ENCODE measurements at regions not wholly inside any gene's neighbourhood (a gene's known extent, or its start where the extent isn't known, plus 50 kb on each side); places are given as distances from the start of the nearest gene placed in this dataset.

DNA sequence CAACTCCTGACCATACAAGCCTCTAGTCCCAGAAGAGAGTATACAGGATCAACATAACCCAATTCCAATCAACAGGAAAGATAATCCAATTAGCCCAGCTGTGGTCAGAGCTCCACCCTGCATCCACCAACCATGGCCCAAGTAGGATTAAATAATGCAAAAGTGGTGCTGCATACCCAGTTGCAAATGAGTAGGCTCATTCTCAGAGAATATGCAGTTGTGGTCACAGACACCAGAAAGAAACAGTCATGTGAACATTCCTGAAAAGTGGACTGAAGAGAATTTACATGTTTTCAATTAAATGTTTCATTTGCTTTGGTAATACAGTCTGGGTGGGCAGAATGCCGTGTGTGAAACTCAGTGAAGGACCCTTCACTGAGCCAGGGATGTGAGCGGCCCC is 167.2 kb upstream of the BMP4 start:
- DNase-seq = no peak
- H3K4me3 ChIP-seq (ENCODE audit: control insufficient read depth in 1 of 7, extremely low read depth in 1 of 7, insufficient read depth in 4 of 7, low read depth in 2 of 7, low read length in 6 of 7) = no peak overlapping the region
- peaks cover 0 to 5% (median 2%) of the 10 kb centered on the region in 5 experiments for H3K27me3 ChIP-seq (replicated peaks in 2 of 5; ENCODE audit: control insufficient read depth in 4 of 5, insufficient read depth in 5 of 5, low read length in 4 of 5)
- H3K4me1 ChIP-seq (ENCODE audit: control extremely low read depth in 1 of 4, control insufficient read depth in 4 of 4, insufficient read depth in 4 of 4, low read length in 3 of 4) = no peaks in the 10 kb centered on the region
- H3K36me3 ChIP-seq (ENCODE audit: control insufficient read depth in 4 of 4, insufficient read depth in 4 of 4, low read length in 3 of 4) = no peaks in the 10 kb centered on the region
- no peak overlapping the region for H3K27ac ChIP-seq (ENCODE audit: insufficient read depth in 1 of 2, low read depth in 1 of 2, low read length in 2 of 2, poor library complexity in 1 of 2, severe bottlenecking in 2 of 2)
- ChIA-PET CTCF (no interaction called here), POLR2A (no interaction called here)
- WGBS (ENCODE audit: insufficient coverage) = 100% methylated on average over 2 of the region's 2 CpGs
- no peaks in the 10 kb centered on the region for H3K9me3 ChIP-seq (ENCODE audit: control extremely low read depth in 1 of 5, control insufficient read depth in 4 of 5, insufficient read depth in 2 of 5, low read depth in 1 of 5, low read length in 4 of 5)

DNA sequence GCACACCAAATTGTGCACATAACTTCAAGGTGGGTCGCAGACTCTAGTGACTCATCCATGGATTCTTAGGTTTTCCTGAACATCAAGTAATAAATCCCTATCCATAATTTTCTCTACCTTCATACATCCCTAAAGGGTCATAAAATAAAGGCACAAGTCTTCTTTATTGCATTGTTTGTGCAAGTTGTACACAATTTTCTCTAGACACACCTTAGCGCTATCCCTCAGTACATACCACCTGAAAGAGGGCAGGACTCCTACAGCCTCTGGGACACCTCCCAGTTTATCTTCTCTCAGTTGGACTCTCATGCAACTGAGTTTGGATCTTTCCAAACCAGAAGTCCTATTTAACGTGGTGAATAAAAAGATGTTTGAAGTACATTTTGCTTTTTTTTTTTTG is 168.5 kb upstream of the BMP4 start:
- Histone ChIP-seq H3K27ac (ENCODE audit: insufficient read depth in 1 of 2, low read depth in 1 of 2, low read length in 2 of 2, poor library complexity in 1 of 2, severe bottlenecking in 2 of 2) (no peak overlapping the region), H3K4me1 (ENCODE audit: control extremely low read depth in 1 of 4, control insufficient read depth in 4 of 4, insufficient read depth in 4 of 4, low read length in 3 of 4) (no peaks in the 10 kb centered on the region), H3K27me3 (replicated peaks in 2 of 5; ENCODE audit: control insufficient read depth in 4 of 5, insufficient read depth in 5 of 5, low read length in 4 of 5) (peaks cover 0 to 5% (median 2%) of the 10 kb centered on the region in 5 experiments), H3K4me3 (ENCODE audit: control insufficient read depth in 1 of 7, extremely low read depth in 1 of 7, insufficient read depth in 4 of 7, low read depth in 2 of 7, low read length in 6 of 7) (no peak overlapping the region), H3K36me3 (ENCODE audit: control insufficient read depth in 4 of 4, insufficient read depth in 4 of 4, low read length in 3 of 4) (no peaks in the 10 kb centered on the region), H3K9me3 (ENCODE audit: control extremely low read depth in 1 of 5, control insufficient read depth in 4 of 5, insufficient read depth in 2 of 5, low read depth in 1 of 5, low read length in 4 of 5) (no peaks in the 10 kb centered on the region)
- ChIA-PET CTCF (no interaction called here), POLR2A (no interaction called here)
- 100% methylated on average over 2 of the region's 3 CpGs for WGBS (ENCODE audit: insufficient coverage)
- no peak for DNase-seq

GRCh38 chr14:54126947-54127346 is 170.3 kb upstream of the BMP4 start:
- Histone ChIP-seq H3K36me3 (ENCODE audit: control insufficient read depth in 4 of 4, insufficient read depth in 4 of 4, low read length in 3 of 4) (no peaks in the 10 kb centered on the region), H3K9me3 (ENCODE audit: control extremely low read depth in 1 of 5, control insufficient read depth in 4 of 5, insufficient read depth in 2 of 5, low read depth in 1 of 5, low read length in 4 of 5) (no peaks in the 10 kb centered on the region), H3K27ac (ENCODE audit: insufficient read depth in 1 of 2, low read depth in 1 of 2, low read length in 2 of 2, poor library complexity in 1 of 2, severe bottlenecking in 2 of 2) (no peak overlapping the region), H3K27me3 (replicated peaks in 2 of 5; ENCODE audit: control insufficient read depth in 4 of 5, insufficient read depth in 5 of 5, low read length in 4 of 5) (peaks cover 0 to 2% (median 0%) of the 10 kb centered on the region in 5 experiments), H3K4me3 (ENCODE audit: control insufficient read depth in 1 of 7, extremely low read depth in 1 of 7, insufficient read depth in 4 of 7, low read depth in 2 of 7, low read length in 6 of 7) (no peak overlapping the region), H3K4me1 (ENCODE audit: control extremely low read depth in 1 of 4, control insufficient read depth in 4 of 4, insufficient read depth in 4 of 4, low read length in 3 of 4) (no peaks in the 10 kb centered on the region)
- POLR2A ChIA-PET = no interaction called here
- no peak for DNase-seq
- CTCF ChIA-PET = no interaction called here
- 100% methylated on average over 3 of the region's 3 CpGs for WGBS (ENCODE audit: insufficient coverage)

DNA sequence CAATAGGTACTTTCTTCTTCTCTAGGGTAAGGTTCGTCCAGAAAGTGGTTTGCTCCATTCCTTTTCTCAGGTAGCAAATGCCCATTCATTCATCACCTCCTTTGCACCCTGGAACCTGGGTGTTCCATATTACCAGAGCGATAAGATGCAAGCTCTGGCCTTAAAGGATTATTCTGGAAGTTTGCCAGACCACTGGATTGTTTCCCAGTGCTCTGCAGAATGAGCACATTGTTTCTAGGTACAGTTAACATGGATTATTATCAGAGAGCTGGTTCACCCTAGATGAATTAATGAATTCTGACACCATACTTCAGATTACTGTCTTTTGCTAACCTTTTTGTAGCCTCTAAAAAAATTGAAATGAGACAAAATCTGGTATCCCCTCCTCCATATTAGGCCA is 170.9 kb upstream of the BMP4 start:
- H3K4me1 ChIP-seq (ENCODE audit: control extremely low read depth in 1 of 4, control insufficient read depth in 4 of 4, insufficient read depth in 4 of 4, low read length in 3 of 4) = no peaks in the 10 kb centered on the region
- POLR2A ChIA-PET = no interaction called here
- 100% methylated on average over 1 of the region's 2 CpGs for WGBS (ENCODE audit: insufficient coverage)

DNA sequence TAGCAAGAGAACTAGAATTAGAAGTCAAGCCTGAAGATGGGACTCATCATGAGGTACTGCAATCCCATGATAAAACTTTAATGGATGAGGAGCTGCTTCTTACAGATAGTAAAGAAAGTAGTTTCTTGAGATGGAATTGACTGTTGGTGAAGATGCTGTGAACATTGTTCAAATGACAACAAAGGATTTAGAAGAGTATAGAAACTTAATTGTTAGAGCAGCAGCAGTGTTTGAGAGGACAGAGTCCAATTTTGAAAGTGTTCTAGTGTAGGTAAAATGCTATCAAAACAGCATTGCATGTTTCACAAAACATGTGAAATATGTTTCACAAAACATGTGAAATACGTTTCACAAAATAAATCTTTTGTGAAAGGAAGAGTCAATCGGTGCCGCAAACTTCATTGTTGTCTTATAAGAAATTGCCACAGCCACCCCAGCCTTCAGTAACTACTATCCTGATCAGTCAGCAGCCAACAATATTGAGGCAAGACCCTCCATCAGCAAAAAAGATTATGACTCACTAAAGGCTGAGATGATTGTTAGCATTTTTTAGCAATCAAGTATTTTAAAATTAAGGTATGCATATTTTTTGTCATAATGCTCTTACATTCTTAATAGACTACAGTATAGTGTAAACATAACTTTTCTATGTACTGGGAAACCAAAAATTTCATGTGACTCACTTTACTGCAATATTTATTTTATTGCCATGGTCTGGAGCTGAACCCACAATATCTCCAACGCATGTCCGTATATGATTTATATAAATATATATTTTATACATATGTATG is 173.4 kb upstream of the BMP4 start:
- ChIA-PET CTCF (no interaction called here), POLR2A (no interaction called here)

More for the DNA sequence above, 170.9 kb upstream of the BMP4 start:
- H3K27me3 ChIP-seq (replicated peaks in 2 of 5; ENCODE audit: control insufficient read depth in 4 of 5, insufficient read depth in 5 of 5, low read length in 4 of 5) = peaks cover 0 to 2% (median 0%) of the 10 kb centered on the region in 5 experiments
- H3K4me3 ChIP-seq (ENCODE audit: control insufficient read depth in 1 of 7, extremely low read depth in 1 of 7, insufficient read depth in 4 of 7, low read depth in 2 of 7, low read length in 6 of 7) = no peak overlapping the region
- no peaks in the 10 kb centered on the region for H3K36me3 ChIP-seq (ENCODE audit: control insufficient read depth in 4 of 4, insufficient read depth in 4 of 4, low read length in 3 of 4)
- DNase-seq = no peak
- H3K27ac ChIP-seq (ENCODE audit: insufficient read depth in 1 of 2, low read depth in 1 of 2, low read length in 2 of 2, poor library complexity in 1 of 2, severe bottlenecking in 2 of 2) = no peak overlapping the region
- CTCF ChIA-PET = no interaction called here
- no peaks in the 10 kb centered on the region for H3K9me3 ChIP-seq (ENCODE audit: control extremely low read depth in 1 of 5, control insufficient read depth in 4 of 5, insufficient read depth in 2 of 5, low read depth in 1 of 5, low read length in 4 of 5)

DNA sequence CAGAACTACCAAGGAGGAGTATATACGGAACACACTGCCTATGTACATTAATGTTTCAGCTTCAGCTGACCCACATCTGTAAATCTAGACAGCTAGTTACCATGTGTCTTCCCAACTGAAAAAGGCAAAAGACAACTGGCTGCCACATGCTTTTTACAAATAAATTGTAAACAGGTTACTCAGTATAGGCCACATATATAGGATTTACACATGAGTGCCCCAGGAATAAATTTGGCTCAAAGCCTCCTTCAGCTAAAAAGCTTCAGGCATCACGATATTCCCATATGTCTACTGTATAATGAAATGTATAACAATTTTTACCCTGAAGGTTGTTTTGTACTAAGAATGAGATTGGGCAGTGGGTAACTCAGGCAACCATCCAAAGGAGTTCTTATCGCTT is 175.9 kb upstream of the BMP4 start:
- Histone ChIP-seq H3K9me3 (ENCODE audit: control extremely low read depth in 1 of 5, control insufficient read depth in 4 of 5, insufficient read depth in 2 of 5, low read depth in 1 of 5, low read length in 4 of 5) (no peaks in the 10 kb centered on the region), H3K4me3 (ENCODE audit: control insufficient read depth in 1 of 7, extremely low read depth in 1 of 7, insufficient read depth in 4 of 7, low read depth in 2 of 7, low read length in 6 of 7) (no peak overlapping the region), H3K27me3 (replicated peaks in 2 of 5; ENCODE audit: control insufficient read depth in 4 of 5, insufficient read depth in 5 of 5, low read length in 4 of 5) (peaks cover 0 to 2% (median 0%) of the 10 kb centered on the region in 5 experiments), H3K36me3 (ENCODE audit: control insufficient read depth in 4 of 4, insufficient read depth in 4 of 4, low read length in 3 of 4) (no peaks in the 10 kb centered on the region), H3K27ac (ENCODE audit: insufficient read depth in 1 of 2, low read depth in 1 of 2, low read length in 2 of 2, poor library complexity in 1 of 2, severe bottlenecking in 2 of 2) (no peak overlapping the region), H3K4me1 (ENCODE audit: control extremely low read depth in 1 of 4, control insufficient read depth in 4 of 4, insufficient read depth in 4 of 4, low read length in 3 of 4) (no peaks in the 10 kb centered on the region)
- 100% methylated on average over 1 of the region's 3 CpGs for WGBS (ENCODE audit: insufficient coverage)
- CTCF ChIA-PET = interaction anchor here (0.9 kb wide), 1 partner anchor 17 kb away, joined by 5 read pairs; no protein-coding TSS in a partner anchor
- no peak for DNase-seq
- POLR2A ChIA-PET = no interaction called here

More for the DNA sequence above, 173.4 kb upstream of the BMP4 start:
- WGBS (ENCODE audit: insufficient coverage) = no CpG with 5 or more reads among the region's 5 CpGs
- Histone ChIP-seq H3K27me3 (replicated peaks in 2 of 5; ENCODE audit: control insufficient read depth in 4 of 5, insufficient read depth in 5 of 5, low read length in 4 of 5) (peaks cover 0 to 2% (median 0%) of the 10 kb centered on the region in 5 experiments), H3K4me3 (ENCODE audit: control insufficient read depth in 1 of 7, extremely low read depth in 1 of 7, insufficient read depth in 4 of 7, low read depth in 2 of 7, low read length in 6 of 7) (no peak overlapping the region), H3K4me1 (ENCODE audit: control extremely low read depth in 1 of 4, control insufficient read depth in 4 of 4, insufficient read depth in 4 of 4, low read length in 3 of 4) (no peaks in the 10 kb centered on the region), H3K9me3 (ENCODE audit: control extremely low read depth in 1 of 5, control insufficient read depth in 4 of 5, insufficient read depth in 2 of 5, low read depth in 1 of 5, low read length in 4 of 5) (no peaks in the 10 kb centered on the region), H3K27ac (ENCODE audit: insufficient read depth in 1 of 2, low read depth in 1 of 2, low read length in 2 of 2, poor library complexity in 1 of 2, severe bottlenecking in 2 of 2) (no peak overlapping the region), H3K36me3 (ENCODE audit: control insufficient read depth in 4 of 4, insufficient read depth in 4 of 4, low read length in 3 of 4) (no peaks in the 10 kb centered on the region)
- DNase-seq = no peak

DNA sequence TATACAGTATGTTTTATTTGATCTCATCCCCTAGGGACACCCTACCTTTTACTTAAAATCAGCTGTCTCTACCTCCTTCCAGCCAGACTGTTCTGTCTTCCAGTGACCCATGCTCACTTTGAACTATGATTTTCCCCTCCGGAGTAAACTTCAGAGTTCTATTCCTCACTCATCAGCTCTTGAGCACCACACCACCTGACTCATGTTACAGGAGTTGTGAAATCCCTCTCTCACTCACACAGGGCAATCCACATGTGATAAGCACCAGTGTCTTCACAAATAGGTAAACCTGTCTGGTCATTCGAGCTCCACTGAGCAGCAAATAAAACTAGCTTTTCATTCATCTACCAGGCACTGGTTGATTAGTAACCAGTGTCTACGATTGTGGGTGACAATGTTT is 177.3 kb upstream of the BMP4 start:
- Histone ChIP-seq H3K36me3 (ENCODE audit: control insufficient read depth in 4 of 4, insufficient read depth in 4 of 4, low read length in 3 of 4) (no peaks in the 10 kb centered on the region), H3K27me3 (replicated peaks in 2 of 5; ENCODE audit: control insufficient read depth in 4 of 5, insufficient read depth in 5 of 5, low read length in 4 of 5) (peaks cover 0 to 1% (median 0%) of the 10 kb centered on the region in 5 experiments), H3K4me3 (ENCODE audit: control insufficient read depth in 1 of 7, extremely low read depth in 1 of 7, insufficient read depth in 4 of 7, low read depth in 2 of 7, low read length in 6 of 7) (no peak overlapping the region), H3K4me1 (ENCODE audit: control extremely low read depth in 1 of 4, control insufficient read depth in 4 of 4, insufficient read depth in 4 of 4, low read length in 3 of 4) (no peaks in the 10 kb centered on the region), H3K9me3 (ENCODE audit: control extremely low read depth in 1 of 5, control insufficient read depth in 4 of 5, insufficient read depth in 2 of 5, low read depth in 1 of 5, low read length in 4 of 5) (no peaks in the 10 kb centered on the region), H3K27ac (ENCODE audit: insufficient read depth in 1 of 2, low read depth in 1 of 2, low read length in 2 of 2, poor library complexity in 1 of 2, severe bottlenecking in 2 of 2) (no peak overlapping the region)
- WGBS (ENCODE audit: insufficient coverage) = 96% methylated on average over 2 of the region's 3 CpGs
- ChIA-PET POLR2A (no interaction called here), CTCF (no interaction called here)
- no peak for DNase-seq

All from common myeloid progenitor, CD34-positive (primary cell).